ENCODE measurements at regions not wholly inside any gene's neighbourhood (a gene's known extent, or its start where the extent isn't known, plus 50 kb on each side); places are given as distances from the start of the nearest gene placed in this dataset.

DNA sequence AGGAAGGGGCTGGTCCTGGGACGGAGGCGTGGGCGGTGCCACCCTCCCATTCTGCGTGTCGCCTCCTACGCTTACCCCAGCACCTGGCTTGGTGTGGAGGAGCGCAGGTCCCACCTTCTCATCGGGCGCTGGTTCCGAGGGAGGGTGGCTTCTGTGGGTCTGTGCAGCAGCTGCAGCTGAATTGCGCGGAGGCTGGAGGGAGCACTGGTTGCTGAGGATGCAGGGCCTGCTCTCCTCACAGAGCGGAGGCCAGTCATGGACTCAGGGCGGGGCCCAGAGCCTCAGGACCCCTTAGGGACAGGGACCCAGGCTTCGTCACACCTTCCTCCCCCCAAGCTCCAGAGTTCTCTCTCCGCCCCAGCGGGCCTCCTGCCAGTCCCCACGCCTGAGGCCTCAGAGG is 127.8 kb upstream of the MAP3K4 start:
- Mint-ChIP-seq H3K27me3 (ENCODE audit: unreplicated experiment) (no peaks in the 10 kb centered on the region), H3K4me3 (ENCODE audit: low read depth, unreplicated experiment) (no peak overlapping the region), H3K4me1 (ENCODE audit: low read depth, unreplicated experiment) (no peaks in the 10 kb centered on the region), H3K9me3 (ENCODE audit: low read depth, unreplicated experiment) (no peaks in the 10 kb centered on the region), H3K36me3 (ENCODE audit: insufficient read depth, unreplicated experiment) (no peaks in the 10 kb centered on the region), H3K27ac (ENCODE audit: unreplicated experiment) (no peak overlapping the region)
- TF ChIP-seq CTCF (IDR thresholded peaks at IDR 0.05; ENCODE audit: unreplicated experiment): no peak
- no TSS peak for BruUV-seq (replicated peaks)
- intact Hi-C loops (cut with micrococcal nuclease; ENCODE audit: unreplicated experiment): no loop called here
- CTCF ChIA-PET: no interaction called here
- DNase-seq: no peak

GRCh38 chr6:160871320-160871719 is 120.2 kb upstream of the MAP3K4 start:
- H3K36me3 Mint-ChIP-seq (ENCODE audit: insufficient read depth, unreplicated experiment): no peaks in the 10 kb centered on the region
- intact Hi-C loops (cut with micrococcal nuclease; ENCODE audit: unreplicated experiment): no loop called here
- H3K27me3 Mint-ChIP-seq (ENCODE audit: unreplicated experiment): no peaks in the 10 kb centered on the region
- no peaks in the 10 kb centered on the region for H3K4me1 Mint-ChIP-seq (ENCODE audit: low read depth, unreplicated experiment)
- no peak for TF ChIP-seq CTCF (IDR thresholded peaks at IDR 0.05; ENCODE audit: unreplicated experiment)
- H3K27ac Mint-ChIP-seq (ENCODE audit: unreplicated experiment): no peak overlapping the region
- peaks cover 3% of the 10 kb centered on the region for H3K9me3 Mint-ChIP-seq (ENCODE audit: low read depth, unreplicated experiment)
- no TSS peak for BruUV-seq (replicated peaks)
- no peak for DNase-seq
- CTCF ChIA-PET: no interaction called here
- no peak overlapping the region for H3K4me3 Mint-ChIP-seq (ENCODE audit: low read depth, unreplicated experiment)

- DNase-seq: no peak
- CTCF ChIA-PET: no interaction called here
- no peak for TF ChIP-seq CTCF (IDR thresholded peaks at IDR 0.05; ENCODE audit: unreplicated experiment)
- Mint-ChIP-seq H3K36me3 (ENCODE audit: insufficient read depth, unreplicated experiment) (no peaks in the 10 kb centered on the region), H3K27me3 (ENCODE audit: unreplicated experiment) (no peaks in the 10 kb centered on the region), H3K9me3 (ENCODE audit: low read depth, unreplicated experiment) (no peaks in the 10 kb centered on the region), H3K4me3 (ENCODE audit: low read depth, unreplicated experiment) (no peak overlapping the region), H3K27ac (ENCODE audit: unreplicated experiment) (no peak overlapping the region), H3K4me1 (ENCODE audit: low read depth, unreplicated experiment) (peaks cover 8% of the 10 kb centered on the region)
- BruUV-seq (replicated peaks): no TSS peak
- intact Hi-C loops (cut with micrococcal nuclease; ENCODE audit: unreplicated experiment): no loop called here
Measured at GRCh38 chr6:160881148-160881808, 110.3 kb upstream of the MAP3K4 start.

DNA sequence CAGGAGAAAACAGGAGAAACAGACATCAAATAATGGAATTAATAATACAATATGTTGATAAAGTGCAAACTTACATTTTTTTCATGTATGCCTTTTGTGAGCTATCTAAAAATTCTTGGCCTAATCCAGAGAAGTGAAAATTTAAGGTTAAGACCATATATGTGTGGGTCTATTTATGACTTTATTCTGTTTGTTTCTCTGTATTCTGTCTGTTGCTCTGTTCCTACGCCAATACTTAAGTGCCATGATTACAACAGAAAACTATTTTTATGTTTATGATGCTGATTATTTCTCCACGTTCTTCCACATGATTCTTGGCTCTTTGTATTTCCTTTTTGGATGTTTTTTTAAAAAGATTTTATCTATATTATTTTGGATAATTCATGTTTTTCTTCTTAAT is 109.6 kb upstream of the MAP3K4 start:
- no peak for TF ChIP-seq CTCF (IDR thresholded peaks at IDR 0.05; ENCODE audit: unreplicated experiment)
- H3K4me3 Mint-ChIP-seq (ENCODE audit: low read depth, unreplicated experiment): no peak overlapping the region
- no TSS peak for BruUV-seq (replicated peaks)

More for the DNA sequence above, 109.6 kb upstream of the MAP3K4 start:
- H3K27me3 Mint-ChIP-seq (ENCODE audit: unreplicated experiment): no peaks in the 10 kb centered on the region
- CTCF ChIA-PET: no interaction called here
- peaks cover 8% of the 10 kb centered on the region for H3K4me1 Mint-ChIP-seq (ENCODE audit: low read depth, unreplicated experiment)
- H3K9me3 Mint-ChIP-seq (ENCODE audit: low read depth, unreplicated experiment): no peaks in the 10 kb centered on the region
- DNase-seq: no peak
- H3K27ac Mint-ChIP-seq (ENCODE audit: unreplicated experiment): no peak overlapping the region
- H3K36me3 Mint-ChIP-seq (ENCODE audit: insufficient read depth, unreplicated experiment): no peaks in the 10 kb centered on the region
- intact Hi-C loops (cut with micrococcal nuclease; ENCODE audit: unreplicated experiment): no loop called here
